ENCODE measurements at regions not wholly inside any gene's neighbourhood (a gene's known extent, or its start where the extent isn't known, plus 50 kb on each side); places are given as distances from the start of the nearest gene placed in this dataset.

GRCh38 chr13:21837841-21838551 is 167.1 kb downstream of the FGF9 start:
- DNase-seq (ENCODE audit: low read depth): no peak
- H3K4me3 ChIP-seq (ENCODE audit: low read length): no peak overlapping the region
- TF ChIP-seq, protein P1, sequence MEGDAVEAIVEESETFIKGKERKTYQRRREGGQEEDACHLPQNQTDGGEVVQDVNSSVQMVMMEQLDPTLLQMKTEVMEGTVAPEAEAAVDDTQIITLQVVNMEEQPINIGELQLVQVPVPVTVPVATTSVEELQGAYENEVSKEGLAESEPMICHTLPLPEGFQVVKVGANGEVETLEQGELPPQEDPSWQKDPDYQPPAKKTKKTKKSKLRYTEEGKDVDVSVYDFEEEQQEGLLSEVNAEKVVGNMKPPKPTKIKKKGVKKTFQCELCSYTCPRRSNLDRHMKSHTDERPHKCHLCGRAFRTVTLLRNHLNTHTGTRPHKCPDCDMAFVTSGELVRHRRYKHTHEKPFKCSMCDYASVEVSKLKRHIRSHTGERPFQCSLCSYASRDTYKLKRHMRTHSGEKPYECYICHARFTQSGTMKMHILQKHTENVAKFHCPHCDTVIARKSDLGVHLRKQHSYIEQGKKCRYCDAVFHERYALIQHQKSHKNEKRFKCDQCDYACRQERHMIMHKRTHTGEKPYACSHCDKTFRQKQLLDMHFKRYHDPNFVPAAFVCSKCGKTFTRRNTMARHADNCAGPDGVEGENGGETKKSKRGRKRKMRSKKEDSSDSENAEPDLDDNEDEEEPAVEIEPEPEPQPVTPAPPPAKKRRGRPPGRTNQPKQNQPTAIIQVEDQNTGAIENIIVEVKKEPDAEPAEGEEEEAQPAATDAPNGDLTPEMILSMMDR (conservative IDR thresholded peaks at IDR 0.05; ENCODE audit: low read depth, low read length): no peak

DNA sequence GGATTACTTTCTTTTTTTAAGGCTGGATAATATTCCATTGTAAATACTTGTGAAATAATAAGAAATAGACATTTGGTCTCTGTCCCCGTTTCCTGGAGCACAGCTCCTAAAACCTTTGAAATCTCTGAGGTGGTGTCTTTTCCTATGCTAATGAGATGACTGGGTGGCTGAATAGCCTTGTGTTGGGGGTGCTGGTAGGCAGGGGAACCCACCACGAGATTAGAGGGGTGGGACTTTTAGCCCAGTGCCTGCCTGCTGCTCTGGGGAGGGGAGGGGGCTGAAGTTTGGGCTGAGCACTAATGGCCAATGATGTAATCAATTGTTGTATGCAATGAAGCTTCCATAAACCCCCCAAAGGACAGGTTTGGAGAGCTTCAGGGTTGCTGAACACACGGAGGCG is 175.7 kb downstream of the FGF9 start:
- DNase-seq (ENCODE audit: low read depth): no peak
- TF ChIP-seq, protein P1 (conservative IDR thresholded peaks at IDR 0.05; ENCODE audit: low read depth, low read length): no peak
- H3K4me3 ChIP-seq (ENCODE audit: low read length): no peak overlapping the region

- H3K4me3 ChIP-seq (ENCODE audit: low read length): no peak overlapping the region
- no peak for DNase-seq (ENCODE audit: low read depth)
- TF ChIP-seq, protein P1 (conservative IDR thresholded peaks at IDR 0.05; ENCODE audit: low read depth, low read length): peak; percentile 25
Measured at GRCh38 chr13:21849323-21849722, 178.4 kb downstream of the FGF9 start.

DNA sequence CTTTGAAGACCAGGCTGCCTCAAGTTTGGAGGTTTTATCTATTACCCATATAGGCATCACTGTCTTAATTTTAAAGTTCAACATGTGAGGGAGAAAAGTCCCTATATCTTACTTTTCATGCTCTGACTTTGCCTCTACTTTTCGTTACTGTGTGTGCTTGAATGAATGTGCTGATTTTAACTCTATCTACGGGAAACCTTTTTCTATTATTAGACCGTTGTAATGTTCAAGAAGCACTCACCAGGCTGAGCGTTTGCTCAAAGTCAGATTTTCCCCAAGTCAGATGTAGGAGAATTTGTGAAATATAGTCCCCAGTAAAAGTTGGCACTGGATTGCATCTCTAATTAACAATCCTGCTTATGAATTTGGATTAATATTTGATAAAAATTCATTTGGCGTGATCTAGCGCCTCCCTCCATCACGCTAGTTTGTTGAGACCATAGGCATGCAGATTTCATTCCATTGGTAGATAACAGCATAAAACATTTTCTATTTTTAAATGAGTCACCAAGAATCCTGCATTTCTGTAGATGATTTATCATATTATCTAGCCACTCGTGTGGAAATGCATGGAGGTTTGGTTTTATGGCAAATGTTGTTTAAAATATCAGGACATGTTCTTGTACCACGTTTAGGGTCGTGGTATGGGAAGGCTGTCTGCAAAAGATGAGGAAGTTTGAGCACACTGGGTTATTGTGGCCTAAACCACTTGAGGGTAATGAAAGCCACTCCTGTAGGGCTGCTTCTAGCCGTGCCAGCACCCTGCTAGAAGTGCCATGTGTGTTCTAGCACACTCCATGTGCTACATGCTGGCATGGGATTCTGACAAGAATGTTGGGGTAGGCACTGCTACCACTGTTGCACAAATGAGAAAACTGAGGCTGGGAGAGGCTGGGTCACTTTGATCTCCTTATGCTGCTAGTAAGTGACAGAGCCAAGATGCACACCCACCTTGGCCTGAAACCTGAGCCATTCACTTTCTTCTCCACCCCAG is 179.4 kb downstream of the FGF9 start:
- TF ChIP-seq, protein P1 (conservative IDR thresholded peaks at IDR 0.05; ENCODE audit: low read depth, low read length): no peak
- H3K4me3 ChIP-seq (ENCODE audit: low read length): no peak overlapping the region
- no peak for DNase-seq (ENCODE audit: low read depth)

- TF ChIP-seq, protein P1 (conservative IDR thresholded peaks at IDR 0.05; ENCODE audit: low read depth, low read length): no peak
- no peak overlapping the region for H3K4me3 ChIP-seq (ENCODE audit: low read length)
- DNase-seq (ENCODE audit: low read depth): no peak
Measured at GRCh38 chr13:21852043-21852442, 181.2 kb downstream of the FGF9 start.

- TF ChIP-seq, protein P1 (conservative IDR thresholded peaks at IDR 0.05; ENCODE audit: low read depth, low read length): no peak
- no peak for DNase-seq (ENCODE audit: low read depth)
- no peak overlapping the region for H3K4me3 ChIP-seq (ENCODE audit: low read length)
Measured at GRCh38 chr13:21853779-21854178, 182.9 kb downstream of the FGF9 start.

Data from retinal pigment epithelial cell (primary cell).